ENCODE measurements at regions not wholly inside any gene's neighbourhood (a gene's known extent, or its start where the extent isn't known, plus 50 kb on each side); places are given as distances from the start of the nearest gene placed in this dataset.

DNA sequence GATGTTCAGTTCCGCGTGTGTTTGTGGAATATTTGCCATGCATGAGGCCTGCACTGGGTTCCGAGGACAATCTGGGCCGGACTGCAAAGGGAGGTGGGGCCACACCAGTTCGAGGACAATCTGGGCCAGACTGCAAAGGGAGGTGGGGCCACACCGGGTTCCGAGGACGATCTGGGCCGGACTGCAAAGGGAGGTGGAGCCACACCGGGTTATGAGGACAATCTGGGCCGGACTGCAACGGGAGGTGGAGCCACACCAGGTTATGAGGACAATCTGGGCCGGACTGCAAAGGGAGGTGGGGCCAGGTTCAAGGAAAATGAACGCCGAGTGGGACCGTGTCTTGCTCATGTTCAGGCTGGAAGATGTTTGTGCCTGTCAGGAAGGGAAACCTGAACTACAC, 97.8 kb upstream of the HDAC4 start:
- Histone ChIP-seq H3K79me2 (ENCODE audit: insufficient read depth, low read length) (peaks cover 15% of the 10 kb centered on the region), H3K9me3 (replicated peaks in 1 of 2; ENCODE audit: control insufficient read depth in 1 of 2, insufficient read depth in 1 of 2, low read length in 2 of 2) (peaks cover 0 to 8% of the 10 kb centered on the region in 2 donors), H3K27ac (ENCODE audit: low read depth in 1 of 2, low read length in 2 of 2) (no peak overlapping the region), H4K20me1 (ENCODE audit: insufficient read depth, low read length) (no peaks in the 10 kb centered on the region), H3K4me3 (replicated peaks in 1 of 3; ENCODE audit: low read depth in 2 of 3, low read length in 3 of 3) (no peak overlapping the region), H2AFZ (ENCODE audit: insufficient read depth, low read depth, low read length, poor library complexity, severe bottlenecking) (no peak overlapping the region), H3K36me3 (replicated peaks in 1 of 2; ENCODE audit: control insufficient read depth in 1 of 2, insufficient read depth in 2 of 2, low read length in 2 of 2) (no peaks in the 10 kb centered on the region), H3K4me2 (replicated peaks; ENCODE audit: extremely low read depth, low read length, poor library complexity, severe bottlenecking) (no peak overlapping the region), H3K27me3 (ENCODE audit: control insufficient read depth in 2 of 2, insufficient read depth in 2 of 2, low read length in 2 of 2) (no peaks in the 10 kb centered on the region), H3K4me1 (ENCODE audit: control insufficient read depth in 1 of 2, insufficient read depth in 2 of 2, low read length in 2 of 2) (peaks cover 48 to 54% of the 10 kb centered on the region in 2 donors), H3K9ac (ENCODE audit: insufficient read depth, low read length, poor library complexity, severe bottlenecking) (no peak overlapping the region)
- peaks cover 2 to 5% (median 2%) of the 10 kb centered on the region in 3 donors for H3K27me3 Mint-ChIP-seq (ENCODE audit: low read depth in 3 of 3)
- peaks cover 5 to 11% of the 10 kb centered on the region in 2 donors for H3K36me3 Mint-ChIP-seq
- peaks cover 1 to 8% (median 7%) of the 10 kb centered on the region in 7 donors for H3K9me3 Mint-ChIP-seq
- DNase-seq: no peak
- TF ChIP-seq, protein P1, sequence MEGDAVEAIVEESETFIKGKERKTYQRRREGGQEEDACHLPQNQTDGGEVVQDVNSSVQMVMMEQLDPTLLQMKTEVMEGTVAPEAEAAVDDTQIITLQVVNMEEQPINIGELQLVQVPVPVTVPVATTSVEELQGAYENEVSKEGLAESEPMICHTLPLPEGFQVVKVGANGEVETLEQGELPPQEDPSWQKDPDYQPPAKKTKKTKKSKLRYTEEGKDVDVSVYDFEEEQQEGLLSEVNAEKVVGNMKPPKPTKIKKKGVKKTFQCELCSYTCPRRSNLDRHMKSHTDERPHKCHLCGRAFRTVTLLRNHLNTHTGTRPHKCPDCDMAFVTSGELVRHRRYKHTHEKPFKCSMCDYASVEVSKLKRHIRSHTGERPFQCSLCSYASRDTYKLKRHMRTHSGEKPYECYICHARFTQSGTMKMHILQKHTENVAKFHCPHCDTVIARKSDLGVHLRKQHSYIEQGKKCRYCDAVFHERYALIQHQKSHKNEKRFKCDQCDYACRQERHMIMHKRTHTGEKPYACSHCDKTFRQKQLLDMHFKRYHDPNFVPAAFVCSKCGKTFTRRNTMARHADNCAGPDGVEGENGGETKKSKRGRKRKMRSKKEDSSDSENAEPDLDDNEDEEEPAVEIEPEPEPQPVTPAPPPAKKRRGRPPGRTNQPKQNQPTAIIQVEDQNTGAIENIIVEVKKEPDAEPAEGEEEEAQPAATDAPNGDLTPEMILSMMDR (IDR thresholded peaks at IDR 0.05): no peak
- peak overlapping the region in 5 of 7 donors; percentile 4 to 67 (median 13) for H3K27ac Mint-ChIP-seq
- peaks cover 57% of the 10 kb centered on the region for H3K4me1 Mint-ChIP-seq
- WGBS (ENCODE audit: insufficient coverage): 83% methylated on average over 16 of the region's 16 CpGs
- H3K4me3 Mint-ChIP-seq: no peak overlapping the region
- intact Hi-C loops (cut with micrococcal nuclease): no loop called here

DNA sequence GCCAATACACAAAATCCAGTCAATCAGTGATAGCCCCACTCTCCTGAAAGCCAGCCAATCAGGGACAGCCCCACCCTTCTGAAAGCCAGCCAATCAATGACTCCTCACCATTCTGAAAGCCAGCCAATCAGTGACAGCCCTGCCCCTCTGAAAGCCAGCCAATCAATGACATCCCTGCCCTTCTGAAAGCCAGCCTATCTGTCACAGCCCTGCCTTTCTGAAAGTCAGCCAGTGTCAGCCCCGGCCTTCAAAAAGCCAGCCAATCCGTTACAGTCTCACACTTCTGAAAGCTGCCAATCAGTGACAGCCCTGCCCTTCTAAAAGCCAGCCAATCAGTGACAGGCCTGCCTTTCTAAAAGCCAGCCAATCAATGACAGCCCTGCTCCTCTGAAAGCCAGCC, 95.9 kb upstream of the HDAC4 start:
- H3K36me3 ChIP-seq (replicated peaks in 1 of 2; ENCODE audit: control insufficient read depth in 1 of 2, insufficient read depth in 2 of 2, low read length in 2 of 2): no peaks in the 10 kb centered on the region
- DNase-seq: peak in 1 of 3 donors; percentile 26
- Mint-ChIP-seq H3K27me3 (ENCODE audit: low read depth in 3 of 3) (peaks cover 3 to 5% (median 5%) of the 10 kb centered on the region in 3 donors), H3K9me3 (peaks cover 1 to 9% (median 8%) of the 10 kb centered on the region in 7 donors), H3K4me3 (no peak overlapping the region), H3K27ac (peak overlapping the region in 4 of 7 donors; percentile 6 to 76 (median 38)), H3K4me1 (peaks cover 49% of the 10 kb centered on the region), H3K36me3 (peaks cover 5 to 11% of the 10 kb centered on the region in 2 donors)
- TF ChIP-seq, protein P1 (IDR thresholded peaks at IDR 0.05): no peak
- no peaks in the 10 kb centered on the region for H4K20me1 ChIP-seq (ENCODE audit: insufficient read depth, low read length)
- no peak overlapping the region for H3K27ac ChIP-seq (ENCODE audit: low read depth in 1 of 2, low read length in 2 of 2)
- WGBS (ENCODE audit: insufficient coverage): 75% methylated on average over 2 of the region's 2 CpGs
- intact Hi-C loops (cut with micrococcal nuclease): no loop called here
- H3K9ac ChIP-seq (ENCODE audit: insufficient read depth, low read length, poor library complexity, severe bottlenecking): no peak overlapping the region
- H2AFZ ChIP-seq (ENCODE audit: insufficient read depth, low read depth, low read length, poor library complexity, severe bottlenecking): no peak overlapping the region
- H3K4me2 ChIP-seq (replicated peaks; ENCODE audit: extremely low read depth, low read length, poor library complexity, severe bottlenecking): no peak overlapping the region
- H3K4me1 ChIP-seq (ENCODE audit: control insufficient read depth in 1 of 2, insufficient read depth in 2 of 2, low read length in 2 of 2): peaks cover 37 to 48% of the 10 kb centered on the region in 2 donors
- no peaks in the 10 kb centered on the region for H3K27me3 ChIP-seq (ENCODE audit: control insufficient read depth in 2 of 2, insufficient read depth in 2 of 2, low read length in 2 of 2)
- no peak overlapping the region for H3K4me3 ChIP-seq (replicated peaks in 1 of 3; ENCODE audit: low read depth in 2 of 3, low read length in 3 of 3)
- peaks cover 0 to 8% of the 10 kb centered on the region in 2 donors for H3K9me3 ChIP-seq (replicated peaks in 1 of 2; ENCODE audit: control insufficient read depth in 1 of 2, insufficient read depth in 1 of 2, low read length in 2 of 2)
- H3K79me2 ChIP-seq (ENCODE audit: insufficient read depth, low read length): no peaks in the 10 kb centered on the region
